H54 (cell line): ENCODE measurements at regions not wholly inside any gene's neighbourhood (a gene's known extent, or its start where the extent isn't known, plus 50 kb on each side); places are given as distances from the start of the nearest gene placed in this dataset.

Experiments used
- DNase-seq: peaks from one replicate; pipeline ENCODE4 v3.0.0; 2011; ENCODE audit warnings: low spot score, mixed read lengths; ENCODE audit not compliant: insufficient read length
- FAIRE-seq: peaks from 3 replicates; lab custom pipeline; 2011; peaks lifted over from hg19 to GRCh38; lab: Jason Lieb, UNC
- POLR2A ChIP-seq: IDR thresholded peaks from 2 replicates; pipeline ENCODE4 v1.6.1; 2011; ENCODE audit warnings: low read depth, mild to moderate bottlenecking, low read length

- no peak for FAIRE-seq
- no peak for TF ChIP-seq POLR2A
- no peak for DNase-seq
These were observed 54.7 kb upstream of the CAB39 start for GRCh38 chr2:230657906-230658305.

- FAIRE-seq = no peak
- no peak for DNase-seq
- no peak for TF ChIP-seq POLR2A
These were observed 54.1 kb upstream of the CAB39 start for GRCh38 chr2:230658577-230658876.

- FAIRE-seq (no peak), DNase-seq (no peak)
- TF ChIP-seq POLR2A = no peak
These were observed 53.6 kb upstream of the CAB39 start for GRCh38 chr2:230658877-230659652.

GRCh38 chr2:230660294-230661060, 52.2 kb upstream of the CAB39 start:
- FAIRE-seq (no peak), DNase-seq (no peak)
- TF ChIP-seq POLR2A = no peak

GRCh38 chr2:230661072-230661957, 51.3 kb upstream of the CAB39 start:
- DNase-seq (no peak), FAIRE-seq (no peak)
- no peak for TF ChIP-seq POLR2A
